KMS-11 (cell line): ENCODE measurements at regions not wholly inside any gene's neighbourhood (a gene's known extent, or its start where the extent isn't known, plus 50 kb on each side); places are given as distances from the start of the nearest gene placed in this dataset.

Source experiments
- H2AFZ ChIP-seq: fragments of 200-600 bp; sonication (generic); 2 replicates; pipeline ENCODE4 v1.6.1; 2016; ENCODE audit warnings: antibody characterized with exemption, mixed run types, low read depth
- H3K27ac ChIP-seq: fragments of 200-600 bp; sonication (generic); 2 replicates; pipeline ENCODE4 v1.6.1; 2016; ENCODE audit warnings: mild to moderate bottlenecking, mixed run types
- H3K27me3 ChIP-seq: fragments of 200-600 bp; sonication (generic); 2 replicates; pipeline ENCODE4 v1.6.1; 2017; ENCODE audit warnings: mild to moderate bottlenecking, low read depth, mixed run types, moderate library complexity; ENCODE audit not compliant: insufficient read depth
- H3K36me3 ChIP-seq: fragments of 200-600 bp; sonication (generic); 2 replicates; pipeline ENCODE4 v1.6.1; 2017; ENCODE audit warnings: mild to moderate bottlenecking, mixed run types; ENCODE audit not compliant: insufficient read depth
- H3K4me1 ChIP-seq: fragments of 200-600 bp; sonication (generic); 2 replicates; pipeline ENCODE4 v1.6.1; 2016; ENCODE audit warnings: mild to moderate bottlenecking, low read depth, mixed run types; ENCODE audit not compliant: poor library complexity, severe bottlenecking
- H3K4me2 ChIP-seq: fragments of 200-600 bp; sonication (generic); 2 replicates; pipeline ENCODE4 v1.7.0; 2016; ENCODE audit warnings: mild to moderate bottlenecking, mixed run types
- H3K4me3 ChIP-seq: fragments of 200-600 bp; sonication (generic); IDR thresholded peaks from 2 replicates; pipeline ENCODE4 v1.6.1; 2017; ENCODE audit warnings: low read depth, low read length, mixed read lengths; ENCODE audit not compliant: insufficient read depth
- H3K79me2 ChIP-seq: fragments of 200-600 bp; sonication (generic); 2 replicates; pipeline ENCODE4 v1.6.1; 2016; ENCODE audit warnings: low read depth, mixed run types; ENCODE audit not compliant: insufficient read depth
- H3K9ac ChIP-seq: fragments of 200-600 bp; sonication (generic); 2 replicates; pipeline ENCODE4 v1.6.1; 2016; ENCODE audit warnings: mild to moderate bottlenecking, mixed run types
- H4K20me1 ChIP-seq: fragments of 200-600 bp; sonication (generic); 2 replicates; pipeline ENCODE4 v1.6.1; 2016; ENCODE audit warnings: mild to moderate bottlenecking, mixed run types; ENCODE audit not compliant: insufficient read depth
- TF ChIP-seq, protein P1 (sequence below): fragments of 200-600 bp; sonication (generic); conservative IDR thresholded peaks from 2 replicates; pipeline ENCODE4 v1.6.1; 2017; ENCODE audit warnings: low read depth, mild to moderate bottlenecking, antibody characterized with exemption, low read length, moderate library complexity, mixed read lengths

- Histone ChIP-seq H2AFZ (no peak overlapping the region), H3K4me3 (no peak overlapping the region), H3K27me3 (no peaks in the 10 kb centered on the region), H4K20me1 (no peaks in the 10 kb centered on the region), H3K27ac (no peak overlapping the region), H3K79me2 (no peaks in the 10 kb centered on the region), H3K4me2 (no peak overlapping the region), H3K9ac (no peak overlapping the region), H3K4me1 (no peaks in the 10 kb centered on the region), H3K36me3 (no peaks in the 10 kb centered on the region)
- TF ChIP-seq, protein P1, sequence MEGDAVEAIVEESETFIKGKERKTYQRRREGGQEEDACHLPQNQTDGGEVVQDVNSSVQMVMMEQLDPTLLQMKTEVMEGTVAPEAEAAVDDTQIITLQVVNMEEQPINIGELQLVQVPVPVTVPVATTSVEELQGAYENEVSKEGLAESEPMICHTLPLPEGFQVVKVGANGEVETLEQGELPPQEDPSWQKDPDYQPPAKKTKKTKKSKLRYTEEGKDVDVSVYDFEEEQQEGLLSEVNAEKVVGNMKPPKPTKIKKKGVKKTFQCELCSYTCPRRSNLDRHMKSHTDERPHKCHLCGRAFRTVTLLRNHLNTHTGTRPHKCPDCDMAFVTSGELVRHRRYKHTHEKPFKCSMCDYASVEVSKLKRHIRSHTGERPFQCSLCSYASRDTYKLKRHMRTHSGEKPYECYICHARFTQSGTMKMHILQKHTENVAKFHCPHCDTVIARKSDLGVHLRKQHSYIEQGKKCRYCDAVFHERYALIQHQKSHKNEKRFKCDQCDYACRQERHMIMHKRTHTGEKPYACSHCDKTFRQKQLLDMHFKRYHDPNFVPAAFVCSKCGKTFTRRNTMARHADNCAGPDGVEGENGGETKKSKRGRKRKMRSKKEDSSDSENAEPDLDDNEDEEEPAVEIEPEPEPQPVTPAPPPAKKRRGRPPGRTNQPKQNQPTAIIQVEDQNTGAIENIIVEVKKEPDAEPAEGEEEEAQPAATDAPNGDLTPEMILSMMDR = no peak
Measured at GRCh38 chr14:39562175-39562574, 129.9 kb upstream of the FBXO33 start.

- no peaks in the 10 kb centered on the region for H3K79me2 ChIP-seq
- H4K20me1 ChIP-seq = no peaks in the 10 kb centered on the region
- no peak overlapping the region for H3K4me3 ChIP-seq
- H3K4me2 ChIP-seq = no peak overlapping the region
- H2AFZ ChIP-seq = no peak overlapping the region
- no peaks in the 10 kb centered on the region for H3K36me3 ChIP-seq
- H3K9ac ChIP-seq = no peak overlapping the region
- no peaks in the 10 kb centered on the region for H3K27me3 ChIP-seq
- TF ChIP-seq, protein P1 = no peak
- H3K4me1 ChIP-seq = no peaks in the 10 kb centered on the region
- no peak overlapping the region for H3K27ac ChIP-seq
Measured at GRCh38 chr14:39558525-39558924, 126.3 kb upstream of the FBXO33 start.

GRCh38 chr14:39555749-39556148 is 123.5 kb upstream of the FBXO33 start:
- Histone ChIP-seq H3K27me3 (no peaks in the 10 kb centered on the region), H2AFZ (no peak overlapping the region), H3K4me3 (no peak overlapping the region), H3K36me3 (no peaks in the 10 kb centered on the region), H4K20me1 (no peaks in the 10 kb centered on the region), H3K4me1 (no peaks in the 10 kb centered on the region), H3K27ac (no peak overlapping the region), H3K4me2 (no peak overlapping the region), H3K9ac (no peak overlapping the region), H3K79me2 (no peaks in the 10 kb centered on the region)
- TF ChIP-seq, protein P1 = no peak

- Histone ChIP-seq H3K79me2 (no peaks in the 10 kb centered on the region), H3K27ac (no peak overlapping the region), H3K4me3 (no peak overlapping the region), H3K4me2 (no peak overlapping the region), H3K9ac (no peak overlapping the region), H4K20me1 (no peaks in the 10 kb centered on the region), H3K4me1 (no peaks in the 10 kb centered on the region), H3K36me3 (no peaks in the 10 kb centered on the region), H3K27me3 (no peaks in the 10 kb centered on the region), H2AFZ (no peak overlapping the region)
- TF ChIP-seq, protein P1 = no peak
Measured at GRCh38 chr14:39554576-39554975, 122.3 kb upstream of the FBXO33 start.
